ENCODE measurements at regions not wholly inside any gene's neighbourhood (a gene's known extent, or its start where the extent isn't known, plus 50 kb on each side); places are given as distances from the start of the nearest gene placed in this dataset.
"Not testable (repeated sequence)": the region's sequence is repeated elsewhere in the genome, so short reads cannot be mapped to it uniquely, and the experiment has no call there.

- TF ChIP-seq CTCF, EZH2, EZH2phosphoT487 (IDR thresholded peaks at IDR 0.05): not testable (repeated sequence)
These were observed 335.3 kb downstream of the ADGRD1 start for GRCh38 chr12:131288765-131289695.
